AG09319 (cell line): ENCODE measurements at regions not wholly inside any gene's neighbourhood (a gene's known extent, or its start where the extent isn't known, plus 50 kb on each side); places are given as distances from the start of the nearest gene placed in this dataset.

Experiments
- DNase-seq: peaks from one replicate; pipeline ENCODE4 v3.0.0-alpha.2; 2010; ENCODE audit warnings: low read depth; ENCODE audit errors: extremely low read depth
- CTCF ChIP-seq: IDR thresholded peaks from 2 replicates; pipeline ENCODE4 v1.5.1; 2011; ENCODE audit warnings: low read depth, mild to moderate bottlenecking, inconsistent platforms, low read length, moderate library complexity

GRCh38 chr3:24624938-24625681 is 130.5 kb upstream of the THRB start:
- no peak for DNase-seq
- no peak for TF ChIP-seq CTCF

GRCh38 chr3:24628523-24629258 is 134.0 kb upstream of the THRB start:
- TF ChIP-seq CTCF: no peak
- no peak for DNase-seq

- DNase-seq: no peak
- TF ChIP-seq CTCF: no peak
These were observed 136.8 kb upstream of the THRB start for GRCh38 chr3:24631481-24631880.

GRCh38 chr3:24639061-24639460 is 144.4 kb upstream of the THRB start:
- no peak for DNase-seq
- TF ChIP-seq CTCF: no peak

- no peak for TF ChIP-seq CTCF
- no peak for DNase-seq
These were observed 145.1 kb upstream of the THRB start for GRCh38 chr3:24639481-24640329.

GRCh38 chr3:24640330-24640877 is 145.8 kb upstream of the THRB start:
- DNase-seq: peak; percentile 25

More at GRCh38 chr3:24640330-24640877, 145.8 kb upstream of the THRB start:
- TF ChIP-seq CTCF: peak; percentile 53
